ENCODE measurements at regions not wholly inside any gene's neighbourhood (a gene's known extent, or its start where the extent isn't known, plus 50 kb on each side); places are given as distances from the start of the nearest gene placed in this dataset.

- Mint-ChIP-seq H3K4me3 (no peak overlapping the region), H3K4me1 (peaks cover 4% of the 10 kb centered on the region), H3K27ac (no peak overlapping the region), H3K36me3 (peaks cover 2% of the 10 kb centered on the region), H3K27me3 (ENCODE audit: insufficient read depth, low read depth) (peaks cover 4% of the 10 kb centered on the region), H3K9me3 (peaks cover 7% of the 10 kb centered on the region)
- H2AFZ ChIP-seq (replicated peaks), result no peak overlapping the region
- no peaks in the 10 kb centered on the region for H3K27me3 ChIP-seq
- H3K36me3 ChIP-seq, result no peaks in the 10 kb centered on the region
- no peak for DNase-seq (ENCODE audit: low spot score)
- no peak overlapping the region for H3K9ac ChIP-seq
- no peak for TF ChIP-seq EZH2 (IDR thresholded peaks at IDR 0.05)
- no peak for TF ChIP-seq EZH2phosphoT487 (IDR thresholded peaks at IDR 0.05)
- no peak for TF ChIP-seq CTCF (IDR thresholded peaks at IDR 0.05)
- H3K4me2 ChIP-seq, result no peak overlapping the region
- no peaks in the 10 kb centered on the region for H3K79me2 ChIP-seq (ENCODE audit: low read depth)
- H3K4me1 ChIP-seq, result no peaks in the 10 kb centered on the region
- H3K9me3 ChIP-seq (ENCODE audit: low read depth), result no peaks in the 10 kb centered on the region
- H3K4me3 ChIP-seq, result no peak overlapping the region
- H3K27ac ChIP-seq, result no peak overlapping the region
- H3F3A ChIP-seq (ENCODE audit: low read depth), result no peaks in the 10 kb centered on the region
- no peaks in the 10 kb centered on the region for H4K20me1 ChIP-seq (ENCODE audit: low read depth)
These were observed 231.3 kb downstream of the BUD13 start for GRCh38 chr11:116541460-116541859.

- no peak overlapping the region for H3K27ac Mint-ChIP-seq
- DNase-seq (ENCODE audit: low spot score), result no peak
- Histone ChIP-seq H3K4me3 (no peak overlapping the region), H3F3A (ENCODE audit: low read depth) (no peaks in the 10 kb centered on the region), H3K36me3 (no peaks in the 10 kb centered on the region), H3K9me3 (ENCODE audit: low read depth) (no peaks in the 10 kb centered on the region), H3K79me2 (ENCODE audit: low read depth) (no peaks in the 10 kb centered on the region), H3K9ac (no peak overlapping the region), H2AFZ (replicated peaks) (no peak overlapping the region), H4K20me1 (ENCODE audit: low read depth) (no peaks in the 10 kb centered on the region), H3K4me2 (no peak overlapping the region), H3K27me3 (no peaks in the 10 kb centered on the region), H3K27ac (no peak overlapping the region), H3K4me1 (no peaks in the 10 kb centered on the region)
- H3K27me3 Mint-ChIP-seq (ENCODE audit: insufficient read depth, low read depth), result peaks cover 4% of the 10 kb centered on the region
- H3K9me3 Mint-ChIP-seq, result peaks cover 7% of the 10 kb centered on the region
- H3K4me1 Mint-ChIP-seq, result peaks cover 7% of the 10 kb centered on the region
- H3K4me3 Mint-ChIP-seq, result no peak overlapping the region
- TF ChIP-seq EZH2phosphoT487 (IDR thresholded peaks at IDR 0.05) (no peak), EZH2 (IDR thresholded peaks at IDR 0.05) (no peak), CTCF (IDR thresholded peaks at IDR 0.05) (no peak)
- peaks cover 2% of the 10 kb centered on the region for H3K36me3 Mint-ChIP-seq
These were observed 232.0 kb downstream of the BUD13 start for GRCh38 chr11:116540645-116541304.

DNA sequence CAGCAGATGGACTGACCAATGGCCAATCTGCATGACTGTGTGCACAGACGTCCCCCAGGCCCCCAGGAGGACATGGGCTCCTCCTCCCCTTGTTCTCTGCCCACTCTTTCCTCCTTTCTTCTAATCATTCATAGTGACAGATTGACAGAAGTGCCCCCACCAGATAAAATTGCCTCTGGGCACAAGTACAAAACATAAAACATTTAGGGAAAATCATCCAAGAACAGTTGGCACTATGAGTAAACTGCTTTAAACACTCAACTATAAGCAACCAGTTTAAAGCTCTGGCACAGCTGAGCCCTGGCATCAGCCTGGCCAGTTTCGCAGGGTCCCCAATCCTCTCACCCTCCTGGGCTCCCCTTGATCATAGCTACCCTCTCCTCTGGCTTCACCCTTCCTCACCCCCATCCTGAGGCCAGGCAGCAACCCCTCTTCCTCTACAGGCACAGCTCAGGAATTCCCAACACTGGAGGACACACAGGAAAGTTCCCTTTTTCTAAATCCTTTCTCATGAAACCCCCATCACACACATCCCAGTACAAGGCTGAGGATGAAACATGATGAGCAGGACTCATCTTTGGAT is 232.9 kb downstream of the BUD13 start:
- peaks cover 2% of the 10 kb centered on the region for H3K36me3 Mint-ChIP-seq
- H3K27ac Mint-ChIP-seq, result peak overlapping the region; percentile 17
- DNase-seq (ENCODE audit: low spot score), result no peak

More for the DNA sequence above, 232.9 kb downstream of the BUD13 start:
- no peaks in the 10 kb centered on the region for H3K27me3 ChIP-seq
- no peaks in the 10 kb centered on the region for H3K36me3 ChIP-seq
- H3K4me3 Mint-ChIP-seq, result no peak overlapping the region
- H3K4me3 ChIP-seq, result no peak overlapping the region
- H2AFZ ChIP-seq (replicated peaks), result no peak overlapping the region
- H4K20me1 ChIP-seq (ENCODE audit: low read depth), result no peaks in the 10 kb centered on the region
- no peak overlapping the region for H3K9ac ChIP-seq
- no peak for TF ChIP-seq EZH2 (IDR thresholded peaks at IDR 0.05)
- no peak for TF ChIP-seq EZH2phosphoT487 (IDR thresholded peaks at IDR 0.05)
- no peak for TF ChIP-seq CTCF (IDR thresholded peaks at IDR 0.05)
- peaks cover under 1% of the 10 kb centered on the region for H3K4me1 ChIP-seq
- peaks cover 7% of the 10 kb centered on the region for H3K4me1 Mint-ChIP-seq
- peaks cover 7% of the 10 kb centered on the region for H3K9me3 Mint-ChIP-seq
- H3K27me3 Mint-ChIP-seq (ENCODE audit: insufficient read depth, low read depth), result peaks cover 4% of the 10 kb centered on the region
- no peaks in the 10 kb centered on the region for H3K9me3 ChIP-seq (ENCODE audit: low read depth)
- H3K4me2 ChIP-seq, result no peak overlapping the region
- no peaks in the 10 kb centered on the region for H3F3A ChIP-seq (ENCODE audit: low read depth)
- no peak overlapping the region for H3K27ac ChIP-seq
- H3K79me2 ChIP-seq (ENCODE audit: low read depth), result no peaks in the 10 kb centered on the region
